Upper lobe of left lung (tissue), 4 donors: ENCODE measurements at regions not wholly inside any gene's neighbourhood (a gene's known extent, or its start where the extent isn't known, plus 50 kb on each side); places are given as distances from the start of the nearest gene placed in this dataset.

Experiments
- POLR2A ChIP-seq, 4 donors: fragments of 450-650 bp; IDR thresholded peaks; one replicate each; pipeline ENCODE4 v1.5.1; 2016 to 2017; ENCODE audit warnings: antibody characterized with exemption in 4 of 4, mild to moderate bottlenecking in 2 of 4
- POLR2AphosphoS5 ChIP-seq, 2 donors: sonication (generic); formaldehyde crosslinking; IDR thresholded peaks; one replicate each; pipeline ENCODE4 v1.5.1; 2017; ENCODE audit warnings: antibody characterized with exemption in 2 of 2
- TF ChIP-seq, protein P1 (sequence below), 6 experiments: fragments of 450-650 bp in 4 of 6; fragments of 200-600 bp in 2 of 6; sonication (generic) in 2 of 6; IDR thresholded peaks; one replicate each; pipeline ENCODE4 v1.5.1; 2016 to 2019; ENCODE audit warnings: antibody characterized with exemption in 6 of 6

DNA sequence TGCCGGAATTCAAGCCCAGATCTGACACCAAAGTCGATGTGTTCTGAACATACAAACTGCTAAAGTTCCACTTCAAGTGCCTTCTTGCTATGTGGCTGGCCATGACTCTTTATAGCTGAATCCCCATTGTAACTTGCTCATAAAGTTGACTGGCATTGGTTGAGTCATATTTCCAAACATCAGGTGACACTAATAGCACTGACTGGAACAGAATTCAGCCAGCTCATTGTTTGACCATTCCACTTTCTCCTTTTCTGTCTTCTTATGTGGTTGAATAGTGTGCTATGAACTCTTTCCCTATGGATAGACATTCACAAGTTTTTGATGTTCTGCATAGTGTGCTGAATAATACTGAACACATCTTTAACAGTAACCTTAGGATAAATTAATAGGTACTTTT lies 266.2 kb upstream of the ZFP64 start:
- TF ChIP-seq, protein P1, sequence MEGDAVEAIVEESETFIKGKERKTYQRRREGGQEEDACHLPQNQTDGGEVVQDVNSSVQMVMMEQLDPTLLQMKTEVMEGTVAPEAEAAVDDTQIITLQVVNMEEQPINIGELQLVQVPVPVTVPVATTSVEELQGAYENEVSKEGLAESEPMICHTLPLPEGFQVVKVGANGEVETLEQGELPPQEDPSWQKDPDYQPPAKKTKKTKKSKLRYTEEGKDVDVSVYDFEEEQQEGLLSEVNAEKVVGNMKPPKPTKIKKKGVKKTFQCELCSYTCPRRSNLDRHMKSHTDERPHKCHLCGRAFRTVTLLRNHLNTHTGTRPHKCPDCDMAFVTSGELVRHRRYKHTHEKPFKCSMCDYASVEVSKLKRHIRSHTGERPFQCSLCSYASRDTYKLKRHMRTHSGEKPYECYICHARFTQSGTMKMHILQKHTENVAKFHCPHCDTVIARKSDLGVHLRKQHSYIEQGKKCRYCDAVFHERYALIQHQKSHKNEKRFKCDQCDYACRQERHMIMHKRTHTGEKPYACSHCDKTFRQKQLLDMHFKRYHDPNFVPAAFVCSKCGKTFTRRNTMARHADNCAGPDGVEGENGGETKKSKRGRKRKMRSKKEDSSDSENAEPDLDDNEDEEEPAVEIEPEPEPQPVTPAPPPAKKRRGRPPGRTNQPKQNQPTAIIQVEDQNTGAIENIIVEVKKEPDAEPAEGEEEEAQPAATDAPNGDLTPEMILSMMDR (IDR thresholded peaks at IDR 0.05), result no peak
- no peak for TF ChIP-seq POLR2AphosphoS5 (IDR thresholded peaks at IDR 0.05)
- no peak for TF ChIP-seq POLR2A (IDR thresholded peaks at IDR 0.05)
